HTR-8/SVneo (cell line): ENCODE measurements at regions not wholly inside any gene's neighbourhood (a gene's known extent, or its start where the extent isn't known, plus 50 kb on each side); places are given as distances from the start of the nearest gene placed in this dataset.
"Not testable (repeated sequence)": the region's sequence is repeated elsewhere in the genome, so short reads cannot be mapped to it uniquely, and the experiment has no call there.

Experiments
- DNase-seq: peaks from one replicate; pipeline ENCODE4 v3.0.0; 2011; ENCODE audit warnings: low spot score, mixed read lengths; ENCODE audit not compliant: insufficient read length
- FAIRE-seq: peaks from 2 replicates; lab custom pipeline; 2011; peaks lifted over from hg19 to GRCh38; lab: Jason Lieb, UNC

- DNase-seq: no peak
These were observed 913.2 kb downstream of the DIAPH3 start for GRCh38 chr13:59250336-59251189.

GRCh38 chr13:59259165-59260000, 904.3 kb downstream of the DIAPH3 start:
- FAIRE-seq: no peak
- no peak for DNase-seq

More at GRCh38 chr13:59250336-59251189, 913.2 kb downstream of the DIAPH3 start:
- no peak for FAIRE-seq

GRCh38 chr13:59261928-59262488, 901.7 kb downstream of the DIAPH3 start:
- DNase-seq (no peak), FAIRE-seq (no peak)

DNA sequence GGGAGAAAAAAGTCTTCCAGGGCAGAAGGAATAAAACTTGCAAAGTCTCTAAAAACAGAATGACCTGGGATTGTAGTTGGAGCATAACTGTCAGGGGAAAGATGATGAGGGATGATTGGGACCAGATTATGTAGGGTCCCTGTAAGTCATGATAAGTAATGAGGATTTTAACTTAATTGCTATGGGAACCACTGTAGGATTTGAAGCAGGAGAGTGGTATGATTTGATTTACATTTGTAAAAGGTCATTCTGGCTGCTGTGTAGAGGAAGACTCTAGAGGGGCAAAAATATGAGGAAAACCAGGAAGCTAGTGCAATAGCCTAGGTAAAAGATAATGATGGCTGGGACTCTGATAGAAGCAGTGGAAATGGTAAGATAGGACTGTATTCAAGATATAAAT, 900.2 kb downstream of the DIAPH3 start:
- DNase-seq (no peak), FAIRE-seq (no peak)

- FAIRE-seq (no peak), DNase-seq (no peak)
These were observed 897.2 kb downstream of the DIAPH3 start for GRCh38 chr13:59266478-59267063.

GRCh38 chr13:59269476-59269875, 894.3 kb downstream of the DIAPH3 start:
- DNase-seq (no peak), FAIRE-seq (no peak)

DNA sequence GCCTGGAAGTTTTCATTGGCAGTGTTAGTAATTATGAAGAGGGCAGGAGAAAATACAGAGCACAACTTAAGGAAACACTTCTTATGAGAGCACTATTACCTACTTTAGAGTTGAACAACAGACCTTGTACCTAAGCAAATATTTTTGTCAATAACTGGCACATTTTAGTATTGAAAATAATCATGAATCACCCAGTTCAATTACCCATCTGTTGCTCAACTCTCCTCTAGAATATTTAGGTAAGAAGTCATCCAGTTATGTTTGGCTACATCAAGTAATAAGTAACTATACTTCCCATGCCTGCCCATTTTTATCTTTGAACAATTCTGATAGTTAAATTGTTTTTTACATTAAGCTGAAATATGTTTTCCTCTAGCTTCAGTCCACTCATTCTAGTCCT, 893.4 kb downstream of the DIAPH3 start:
- FAIRE-seq: no peak

GRCh38 chr13:59274958-59275727, 888.6 kb downstream of the DIAPH3 start:
- FAIRE-seq (no peak), DNase-seq (no peak)

More for the DNA sequence above, 893.4 kb downstream of the DIAPH3 start:
- no peak for DNase-seq

- FAIRE-seq (no peak), DNase-seq (no peak)
These were observed 887.3 kb downstream of the DIAPH3 start for GRCh38 chr13:59276436-59276835.

DNA sequence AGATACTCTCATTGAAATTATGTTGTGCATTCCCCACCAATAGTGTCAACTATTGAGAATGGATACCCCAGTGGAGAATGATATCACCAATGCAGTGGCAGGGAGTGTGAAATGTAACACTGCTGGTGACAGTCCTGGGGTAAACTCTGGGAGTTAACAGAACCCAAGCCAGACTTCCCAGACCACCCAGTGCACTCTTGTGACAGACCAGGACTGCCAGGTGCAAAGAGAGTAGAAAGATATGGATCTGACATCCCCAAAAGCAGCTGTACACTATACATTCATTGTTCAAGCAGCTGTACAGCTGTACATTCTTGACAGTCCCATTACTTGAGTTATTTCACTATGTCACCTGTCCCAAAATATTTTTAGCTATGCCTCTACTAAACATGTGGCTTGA, 886.6 kb downstream of the DIAPH3 start:
- FAIRE-seq: no peak
- no peak for DNase-seq

DNA sequence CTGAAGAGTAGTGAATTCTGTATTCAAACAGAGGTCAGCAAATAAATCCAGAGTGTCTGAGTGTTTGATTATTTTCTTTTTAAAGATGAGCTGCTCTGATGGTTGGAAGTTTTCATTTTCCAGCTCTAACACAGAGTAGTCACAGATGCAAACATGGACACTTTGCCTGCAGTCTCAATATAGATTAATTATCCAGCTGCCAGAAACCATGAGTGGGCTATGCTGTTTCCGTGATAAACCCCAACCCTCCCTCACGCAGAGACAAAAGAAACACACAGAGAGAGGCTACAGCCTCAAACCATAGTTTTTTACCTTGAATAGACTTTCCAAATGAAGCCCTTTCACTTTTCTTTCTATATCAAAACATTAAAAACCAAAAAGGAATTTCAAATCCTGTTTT, 884.7 kb downstream of the DIAPH3 start:
- no peak for FAIRE-seq
- no peak for DNase-seq

- FAIRE-seq (no peak), DNase-seq (no peak)
These were observed 884.2 kb downstream of the DIAPH3 start for GRCh38 chr13:59279576-59279975.

GRCh38 chr13:59280297-59280696, 883.4 kb downstream of the DIAPH3 start:
- no peak for DNase-seq
- no peak for FAIRE-seq

DNA sequence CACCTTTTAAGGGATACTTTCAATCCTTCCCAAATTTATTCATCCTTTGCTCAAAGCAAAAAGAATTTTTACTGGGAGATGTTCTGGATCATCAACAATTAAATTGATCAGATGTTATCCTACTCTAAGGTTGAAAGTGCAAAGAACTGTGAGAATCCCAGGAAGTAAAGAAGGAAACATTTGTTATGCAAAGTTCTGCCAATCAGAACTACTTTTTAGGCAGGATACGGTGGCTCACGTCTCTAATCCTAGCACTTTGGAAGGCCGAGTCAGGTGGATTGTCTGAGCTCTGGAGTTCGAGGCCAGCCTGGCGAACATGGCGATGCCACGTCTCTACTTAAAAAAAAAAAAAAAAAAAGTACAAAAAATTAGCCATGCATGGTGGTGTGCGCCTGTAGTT, 882.3 kb downstream of the DIAPH3 start:
- no peak for FAIRE-seq
- DNase-seq: no peak

- not testable (repeated sequence) for FAIRE-seq, DNase-seq
These were observed 871.5 kb downstream of the DIAPH3 start for GRCh38 chr13:59292240-59292639.

DNA sequence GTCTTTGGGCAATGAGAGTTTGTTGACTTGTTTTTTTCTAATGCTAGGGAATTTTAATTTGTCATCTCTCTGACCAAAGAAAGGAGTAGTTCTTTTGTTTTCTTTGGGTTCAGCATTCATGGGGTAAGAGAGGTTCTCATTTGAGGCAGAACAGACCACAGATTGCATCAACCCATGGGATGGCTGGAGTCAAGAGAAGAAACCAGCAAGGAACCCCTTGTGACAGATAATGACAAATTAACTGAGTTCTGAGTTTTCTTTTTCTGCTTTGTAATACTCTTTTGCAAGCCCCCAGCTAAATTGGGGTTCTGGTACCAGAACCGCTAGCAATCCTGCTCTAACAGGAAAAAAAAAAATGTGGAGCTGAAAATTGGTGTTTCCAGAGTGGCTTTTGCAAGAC, 864.1 kb downstream of the DIAPH3 start:
- DNase-seq: no peak
- no peak for FAIRE-seq

DNA sequence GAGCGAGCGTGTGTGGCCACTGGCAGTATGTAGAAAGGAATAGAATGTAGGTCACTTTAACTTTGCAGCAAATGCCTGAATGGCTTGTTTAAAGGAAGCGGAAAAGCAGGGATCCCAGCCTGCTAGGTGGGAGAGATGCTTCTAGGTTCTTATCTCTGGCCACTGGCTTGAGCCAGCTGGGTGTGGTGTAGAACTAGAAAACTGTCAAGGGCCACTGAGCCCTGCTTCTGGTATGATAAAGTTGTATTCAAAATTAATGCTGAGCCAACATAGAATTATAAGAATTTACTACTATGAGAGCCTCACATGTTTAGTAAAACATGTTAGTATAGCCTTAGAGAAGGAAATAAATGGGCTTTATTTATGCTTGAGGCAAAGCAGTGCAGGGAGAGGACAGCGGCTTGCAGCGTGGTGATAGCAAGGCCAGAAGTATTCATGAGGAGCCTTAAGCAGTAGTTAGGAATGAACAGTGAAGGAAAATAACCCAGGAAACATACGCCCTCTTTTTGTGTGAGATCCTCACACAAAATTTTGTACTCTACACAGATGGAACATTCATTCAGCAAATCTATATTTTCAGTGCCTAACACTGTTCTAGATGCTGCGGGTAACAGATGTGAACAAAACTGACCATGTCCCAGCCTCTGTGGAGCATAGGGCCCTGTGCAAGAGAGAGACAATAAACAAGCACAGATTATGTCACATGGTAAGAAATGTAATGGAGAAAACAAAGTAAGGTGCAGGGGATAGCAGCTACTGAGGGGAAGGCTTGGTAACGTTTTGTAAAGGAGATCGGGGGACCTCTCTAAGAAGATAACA, 863.2 kb downstream of the DIAPH3 start:
- FAIRE-seq: no peak
- DNase-seq: no peak

DNA sequence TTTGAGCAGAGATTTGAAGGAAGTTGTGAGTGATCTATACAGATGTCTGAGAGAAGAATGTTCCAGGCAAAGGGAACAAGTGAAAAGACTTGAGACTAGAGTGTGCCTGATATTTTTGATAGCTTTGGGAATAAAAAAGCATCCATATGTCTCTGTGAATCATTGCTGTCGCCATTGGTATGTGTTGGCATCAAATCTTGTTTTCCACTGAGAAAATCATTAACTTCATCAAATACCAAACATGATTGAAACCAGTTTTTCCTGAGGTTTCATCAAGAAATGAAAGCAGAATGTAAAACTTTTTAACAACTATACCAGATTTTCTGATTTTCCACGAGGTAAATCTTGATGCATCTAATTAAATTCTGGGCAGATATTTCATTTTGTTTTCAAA, 862.6 kb downstream of the DIAPH3 start:
- no peak for FAIRE-seq
- DNase-seq: no peak

- FAIRE-seq (no peak), DNase-seq (no peak)
These were observed 860.3 kb downstream of the DIAPH3 start for GRCh38 chr13:59303433-59303832.
